Hypothalamus (tissue), 51 donors: ENCODE measurements at regions not wholly inside any gene's neighbourhood (a gene's known extent, or its start where the extent isn't known, plus 50 kb on each side); places are given as distances from the start of the nearest gene placed in this dataset.

Source experiments
- DNase-seq, 51 donors: peaks; one replicate each; lab custom pipeline; 2025; lab: John Stamatoyannopoulos, UW

DNA sequence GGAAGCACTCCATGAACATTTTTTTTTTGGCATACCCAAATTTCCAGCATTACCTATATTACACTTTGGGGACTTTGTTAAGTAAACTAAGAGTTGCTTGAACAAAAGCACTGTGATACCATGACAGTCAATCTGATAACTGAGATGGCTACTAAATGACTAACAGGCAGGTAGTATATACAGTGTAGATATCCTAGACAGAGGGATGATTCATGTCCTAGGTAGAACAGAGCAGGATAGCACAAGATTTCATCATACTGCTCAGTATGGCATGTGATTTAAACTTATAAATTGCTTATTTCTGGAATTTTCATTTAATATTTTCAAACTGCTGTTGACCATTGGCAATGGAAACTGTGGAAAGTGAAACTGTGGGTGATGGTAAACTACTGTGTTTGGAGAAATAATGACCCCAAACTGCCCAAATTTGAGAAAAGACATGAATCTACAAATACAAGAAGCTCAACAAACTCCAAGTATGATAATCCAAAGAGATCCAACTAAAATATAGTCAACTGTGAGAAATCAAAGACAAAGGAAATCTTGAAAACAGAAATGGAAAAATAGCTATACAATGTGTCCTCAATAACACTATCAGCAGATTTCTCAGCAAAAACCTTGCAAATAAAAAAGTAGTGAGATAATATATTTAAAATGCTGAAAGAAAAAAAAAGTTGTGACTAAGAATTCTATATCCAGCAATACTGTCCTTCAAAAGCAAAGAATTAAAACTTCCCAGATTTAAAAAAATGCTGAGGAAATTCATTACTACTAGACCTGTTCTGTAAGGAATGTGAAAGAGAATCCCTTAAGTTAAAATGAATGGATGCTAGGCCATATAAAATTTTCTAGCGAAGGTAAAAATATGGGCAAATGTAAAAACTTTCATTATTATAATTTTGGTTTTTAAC, 410.4 kb downstream of the DUSP10 start:
- no peak for DNase-seq

- DNase-seq = no peak
Observed at GRCh38 chr1:221334062-221334461, 407.8 kb downstream of the DUSP10 start.

GRCh38 chr1:221335161-221336101, 406.5 kb downstream of the DUSP10 start:
- DNase-seq = peak in 24 of 51 donors; percentile 4 to 87 (median 28)

DNA sequence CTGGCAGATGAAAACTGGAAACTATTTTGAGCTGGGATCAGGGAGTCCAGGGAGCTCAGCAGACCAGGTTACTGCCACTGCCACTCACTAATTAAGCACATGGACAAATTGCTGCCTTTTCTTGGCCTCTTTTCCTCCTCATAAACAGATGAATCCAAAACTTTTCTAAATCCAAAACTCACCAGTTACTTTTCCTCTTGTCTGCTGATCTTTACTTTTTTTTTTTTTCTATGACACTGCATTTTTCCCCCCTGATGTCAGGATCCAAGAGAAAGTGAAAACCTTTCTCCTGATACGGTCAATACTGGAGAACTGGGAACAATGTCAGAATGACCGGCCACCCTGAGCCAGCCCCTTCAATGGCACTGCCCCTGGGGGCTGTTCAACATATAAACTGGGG, 405.8 kb downstream of the DUSP10 start:
- DNase-seq = peak in 1 of 51 donors; percentile 33

DNA sequence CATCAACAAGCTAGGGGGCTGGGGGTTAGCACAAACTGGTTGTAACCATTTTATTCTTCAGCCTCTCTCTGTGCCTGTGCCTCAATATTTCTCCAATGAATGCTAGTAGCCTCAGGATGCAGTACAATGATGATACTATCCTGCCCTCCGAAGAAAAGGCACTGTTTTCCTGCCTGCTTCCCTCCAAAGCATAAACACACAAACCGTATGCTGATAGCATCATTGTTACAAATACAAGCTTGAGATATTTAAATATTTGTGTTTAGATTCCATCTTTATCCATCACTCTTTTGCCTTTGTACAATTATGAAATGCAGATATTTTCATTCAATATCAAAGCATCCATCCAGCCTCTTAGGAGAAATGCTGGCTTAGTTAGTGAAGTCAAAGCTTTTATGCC, 404.8 kb downstream of the DUSP10 start:
- no peak for DNase-seq

- no peak for DNase-seq
Observed at GRCh38 chr1:221343136-221343535, 398.8 kb downstream of the DUSP10 start.

DNA sequence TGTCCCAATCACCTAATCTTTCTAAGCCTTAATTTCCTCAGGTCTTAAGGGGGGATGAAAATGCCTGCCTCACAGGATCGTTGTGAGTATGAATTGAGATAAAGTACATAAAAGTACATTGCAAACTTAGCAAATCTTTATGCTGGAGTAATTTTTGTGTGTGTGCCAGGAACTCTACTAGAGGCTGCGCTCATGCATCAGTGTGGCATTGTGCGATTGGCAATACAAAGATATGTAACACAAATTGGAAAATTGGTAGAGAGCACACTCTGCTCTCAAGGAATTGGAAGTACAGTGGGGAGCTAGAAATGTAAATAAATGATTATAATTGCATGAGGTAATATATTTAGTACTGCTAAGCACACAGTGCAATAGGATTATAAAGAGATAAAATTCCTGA, 398.3 kb downstream of the DUSP10 start:
- DNase-seq = no peak

- DNase-seq = no peak
Observed at GRCh38 chr1:221344693-221345092, 397.2 kb downstream of the DUSP10 start.

- no peak for DNase-seq
Observed at GRCh38 chr1:221347706-221348105, 394.2 kb downstream of the DUSP10 start.

GRCh38 chr1:221350091-221350490, 391.8 kb downstream of the DUSP10 start:
- no peak for DNase-seq

DNA sequence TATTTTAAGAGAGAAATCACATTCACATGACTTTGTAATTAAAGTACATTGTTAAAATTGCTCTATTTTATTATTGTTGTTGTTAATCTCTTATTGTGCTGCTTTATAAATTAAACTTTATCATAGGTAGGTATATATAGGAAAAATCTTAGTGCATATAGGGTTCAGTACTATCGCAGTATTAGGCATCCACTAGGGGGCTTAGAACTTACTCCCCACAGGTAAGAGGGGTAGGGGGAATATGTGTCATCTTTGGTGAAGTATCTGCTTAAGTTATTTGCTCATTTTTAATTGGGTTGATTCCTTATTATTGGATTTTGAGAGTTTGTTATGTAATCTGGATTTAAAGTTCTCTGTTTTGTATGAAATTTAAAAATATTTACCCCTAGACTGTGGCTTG, 385.2 kb downstream of the DUSP10 start:
- DNase-seq = no peak

DNA sequence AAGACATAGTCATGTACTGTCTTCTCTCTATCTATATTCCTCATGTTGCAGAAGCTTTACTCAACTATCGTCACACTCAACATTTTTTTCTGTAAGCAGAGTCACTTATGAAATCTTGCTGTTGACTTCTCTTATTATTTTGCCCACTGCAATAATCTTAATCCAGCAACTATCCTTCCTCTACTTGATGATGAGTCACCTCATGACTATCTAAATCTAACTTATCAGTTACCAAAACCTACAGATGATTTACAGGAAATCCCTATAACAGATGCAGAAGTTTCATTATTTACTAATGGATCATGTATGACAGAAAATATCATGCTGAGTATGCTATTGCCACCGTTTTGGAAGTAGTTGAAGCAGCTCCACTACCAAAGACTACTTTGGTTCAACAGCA, 378.9 kb downstream of the DUSP10 start:
- DNase-seq = no peak

- no peak for DNase-seq
Observed at GRCh38 chr1:221366495-221367110, 375.3 kb downstream of the DUSP10 start.

DNA sequence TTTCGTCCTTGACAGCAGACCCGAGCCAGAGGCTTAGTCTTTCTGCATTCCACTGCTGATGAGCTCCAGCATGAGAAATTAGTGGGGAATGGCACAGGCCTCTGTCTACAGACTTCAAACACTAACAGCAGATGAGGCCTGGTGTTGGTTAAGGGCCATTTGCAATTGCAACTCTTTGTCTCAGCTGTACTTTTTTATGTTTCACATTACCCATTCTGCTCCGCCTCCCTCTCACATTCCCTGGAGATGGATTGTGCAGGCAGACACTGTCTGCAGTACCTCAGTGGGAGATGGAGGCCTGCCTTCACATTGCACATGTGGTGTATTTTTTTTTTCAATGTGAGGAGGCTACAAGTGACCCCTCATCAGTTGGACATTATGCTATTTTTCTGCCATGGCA, 370.2 kb downstream of the DUSP10 start:
- no peak for DNase-seq

GRCh38 chr1:221373795-221374194, 368.1 kb downstream of the DUSP10 start:
- no peak for DNase-seq

DNA sequence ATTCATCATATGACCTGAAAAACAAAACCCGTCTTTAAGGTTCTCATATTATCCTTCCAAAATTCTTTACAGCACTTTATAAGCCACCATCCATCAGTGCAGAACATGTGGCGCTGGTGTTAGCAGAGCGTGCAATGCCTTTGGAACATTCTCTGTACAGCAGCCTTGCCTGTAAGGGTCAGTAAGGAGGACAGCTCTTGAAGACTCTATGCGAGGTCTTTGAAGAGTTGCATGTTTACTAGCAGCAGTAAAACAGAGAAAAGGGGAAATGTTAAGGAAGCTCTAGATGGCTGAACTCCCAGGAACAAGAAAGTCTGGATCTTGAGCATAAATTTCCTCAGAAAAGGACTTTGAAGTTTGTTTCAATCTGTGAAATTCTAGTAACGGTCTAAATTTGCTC, 365.6 kb downstream of the DUSP10 start:
- no peak for DNase-seq

DNA sequence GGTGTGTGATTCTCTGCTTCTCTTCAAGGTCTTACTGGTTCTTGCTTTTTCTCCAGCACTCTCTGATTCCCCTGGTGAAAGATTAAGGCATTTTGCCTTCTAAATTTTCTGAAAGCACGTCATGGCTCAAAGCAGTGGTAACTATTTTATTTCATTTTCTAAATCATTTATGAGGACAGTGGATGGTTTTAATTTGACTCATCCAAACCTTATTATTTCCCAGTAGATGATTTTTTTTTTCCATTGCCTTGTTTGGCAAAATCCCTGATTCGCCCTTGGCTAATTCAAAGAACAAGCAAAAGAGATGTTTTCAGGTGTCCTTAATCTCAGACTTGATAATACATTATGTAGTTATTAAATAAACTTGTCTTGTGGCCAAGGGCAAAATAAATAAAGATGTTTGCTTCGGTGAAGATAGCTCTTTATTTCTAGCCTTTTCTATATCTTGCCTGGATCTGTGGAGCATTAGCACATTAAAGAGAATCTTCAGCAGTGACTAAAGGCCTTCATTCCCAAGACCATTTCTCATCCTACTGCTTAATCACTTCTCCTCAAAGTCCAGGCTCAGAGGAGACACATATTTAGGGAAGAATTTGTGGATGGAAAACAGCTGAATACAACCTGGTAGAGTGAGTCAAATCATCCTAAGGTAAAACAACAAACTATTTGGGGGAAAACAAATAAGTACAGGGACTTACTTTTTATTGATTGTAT, 359.8 kb downstream of the DUSP10 start:
- no peak for DNase-seq

DNA sequence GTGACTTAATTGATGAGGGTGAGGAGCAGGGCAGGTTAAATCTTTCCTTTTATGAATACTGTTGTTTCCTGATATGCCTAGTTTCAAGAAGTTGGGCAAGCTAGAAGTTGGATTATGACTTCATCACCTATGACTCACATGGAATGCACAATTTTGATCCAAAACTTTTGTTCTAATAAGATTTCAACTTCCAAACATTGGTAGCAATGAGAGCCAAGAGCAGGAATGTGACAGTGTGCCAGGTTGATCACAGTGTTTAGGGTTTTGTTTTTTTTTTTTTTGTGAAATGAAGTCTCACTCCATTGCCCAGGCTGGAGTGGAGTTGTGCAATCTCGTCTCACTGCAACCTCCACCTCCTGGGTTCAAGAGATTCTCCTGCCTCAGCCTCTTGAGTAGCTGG, 349.4 kb downstream of the DUSP10 start:
- no peak for DNase-seq

GRCh38 chr1:221394011-221394544, 347.8 kb downstream of the DUSP10 start:
- no peak for DNase-seq

DNA sequence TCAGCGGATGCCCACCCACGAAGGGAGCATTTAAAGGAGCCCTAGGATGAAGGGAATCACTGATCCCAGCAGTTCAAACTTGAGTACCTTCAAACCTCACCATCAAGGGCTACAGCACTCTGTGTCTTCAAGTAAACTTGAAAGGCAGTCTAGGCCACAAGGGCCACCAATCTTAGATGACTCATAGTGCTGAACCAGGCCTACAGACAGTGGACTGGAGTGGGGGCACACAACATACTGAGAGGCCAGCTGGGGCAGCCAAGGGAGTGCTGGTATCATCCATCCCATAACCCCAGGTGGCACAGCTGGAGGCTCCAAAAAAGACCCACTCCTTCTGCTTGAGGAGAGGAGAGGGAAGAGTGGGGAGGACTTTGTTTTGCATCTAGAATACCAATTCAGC, 345.4 kb downstream of the DUSP10 start:
- no peak for DNase-seq
